ENCODE measurements at regions not wholly inside any gene's neighbourhood (a gene's known extent, or its start where the extent isn't known, plus 50 kb on each side); places are given as distances from the start of the nearest gene placed in this dataset.

- DNase-seq = no peak
- TF ChIP-seq POLR2A (IDR thresholded peaks at IDR 0.05; ENCODE audit: low read length) (no peak), GATA1 (IDR thresholded peaks at IDR 0.05; ENCODE audit: low read depth, low read length) (no peak)
These were observed 559.5 kb upstream of the WWC1 start for GRCh38 chr5:167731951-167732350.

- no peak for TF ChIP-seq POLR2A (IDR thresholded peaks at IDR 0.05; ENCODE audit: low read length)
- TF ChIP-seq GATA1 (IDR thresholded peaks at IDR 0.05; ENCODE audit: low read depth, low read length) = no peak
- no peak for DNase-seq
These were observed 558.9 kb upstream of the WWC1 start for GRCh38 chr5:167732499-167732898.

- no peak for DNase-seq
- no peak for TF ChIP-seq GATA1 (IDR thresholded peaks at IDR 0.05; ENCODE audit: low read depth, low read length)
- TF ChIP-seq POLR2A (IDR thresholded peaks at IDR 0.05; ENCODE audit: low read length) = no peak
These were observed 554.5 kb upstream of the WWC1 start for GRCh38 chr5:167736992-167737391.

- TF ChIP-seq POLR2A (IDR thresholded peaks at IDR 0.05; ENCODE audit: low read length) (no peak), GATA1 (IDR thresholded peaks at IDR 0.05; ENCODE audit: low read depth, low read length) (no peak)
- no peak for DNase-seq
These were observed 547.6 kb upstream of the WWC1 start for GRCh38 chr5:167743695-167744464.

GRCh38 chr5:167745868-167746267 is 545.6 kb upstream of the WWC1 start:
- no peak for TF ChIP-seq GATA1 (IDR thresholded peaks at IDR 0.05; ENCODE audit: low read depth, low read length)
- no peak for TF ChIP-seq POLR2A (IDR thresholded peaks at IDR 0.05; ENCODE audit: low read length)
- no peak for DNase-seq

GRCh38 chr5:167750586-167750985 is 540.9 kb upstream of the WWC1 start:
- TF ChIP-seq GATA1 (IDR thresholded peaks at IDR 0.05; ENCODE audit: low read depth, low read length) (no peak), POLR2A (IDR thresholded peaks at IDR 0.05; ENCODE audit: low read length) (no peak)
- no peak for DNase-seq

GRCh38 chr5:167752936-167753335 is 538.5 kb upstream of the WWC1 start:
- no peak for TF ChIP-seq POLR2A (IDR thresholded peaks at IDR 0.05; ENCODE audit: low read length)
- TF ChIP-seq GATA1 (IDR thresholded peaks at IDR 0.05; ENCODE audit: low read depth, low read length) = no peak
- no peak for DNase-seq

- TF ChIP-seq GATA1 (IDR thresholded peaks at IDR 0.05; ENCODE audit: low read depth, low read length) (no peak), POLR2A (IDR thresholded peaks at IDR 0.05; ENCODE audit: low read length) (no peak)
- DNase-seq = no peak
These were observed 537.5 kb upstream of the WWC1 start for GRCh38 chr5:167753725-167754490.

- TF ChIP-seq POLR2A (IDR thresholded peaks at IDR 0.05; ENCODE audit: low read length) = no peak
- TF ChIP-seq GATA1 (IDR thresholded peaks at IDR 0.05; ENCODE audit: low read depth, low read length) = no peak
- DNase-seq = no peak
These were observed 536.9 kb upstream of the WWC1 start for GRCh38 chr5:167754501-167755021.

GRCh38 chr5:167755420-167755819 is 536.0 kb upstream of the WWC1 start:
- no peak for DNase-seq
- TF ChIP-seq POLR2A (IDR thresholded peaks at IDR 0.05; ENCODE audit: low read length) (no peak), GATA1 (IDR thresholded peaks at IDR 0.05; ENCODE audit: low read depth, low read length) (no peak)

- no peak for TF ChIP-seq POLR2A (IDR thresholded peaks at IDR 0.05; ENCODE audit: low read length)
- DNase-seq = no peak
These were observed 532.2 kb upstream of the WWC1 start for GRCh38 chr5:167759057-167759821.

- DNase-seq = no peak
- TF ChIP-seq GATA1 (IDR thresholded peaks at IDR 0.05; ENCODE audit: low read depth, low read length) = no peak
- no peak for TF ChIP-seq POLR2A (IDR thresholded peaks at IDR 0.05; ENCODE audit: low read length)
These were observed 527.7 kb upstream of the WWC1 start for GRCh38 chr5:167763772-167764171.

- no peak for DNase-seq
- no peak for TF ChIP-seq GATA1 (IDR thresholded peaks at IDR 0.05; ENCODE audit: low read depth, low read length)
- no peak for TF ChIP-seq POLR2A (IDR thresholded peaks at IDR 0.05; ENCODE audit: low read length)
These were observed 526.7 kb upstream of the WWC1 start for GRCh38 chr5:167764641-167765289.
